ENCODE measurements at regions not wholly inside any gene's neighbourhood (a gene's known extent, or its start where the extent isn't known, plus 50 kb on each side); places are given as distances from the start of the nearest gene placed in this dataset.

- no peak for DNase-seq
These were observed 268.9 kb upstream of the ATP2B1 start for GRCh38 chr12:89977405-89978085.

- DNase-seq: no peak
These were observed 268.2 kb upstream of the ATP2B1 start for GRCh38 chr12:89976866-89977265.

DNA sequence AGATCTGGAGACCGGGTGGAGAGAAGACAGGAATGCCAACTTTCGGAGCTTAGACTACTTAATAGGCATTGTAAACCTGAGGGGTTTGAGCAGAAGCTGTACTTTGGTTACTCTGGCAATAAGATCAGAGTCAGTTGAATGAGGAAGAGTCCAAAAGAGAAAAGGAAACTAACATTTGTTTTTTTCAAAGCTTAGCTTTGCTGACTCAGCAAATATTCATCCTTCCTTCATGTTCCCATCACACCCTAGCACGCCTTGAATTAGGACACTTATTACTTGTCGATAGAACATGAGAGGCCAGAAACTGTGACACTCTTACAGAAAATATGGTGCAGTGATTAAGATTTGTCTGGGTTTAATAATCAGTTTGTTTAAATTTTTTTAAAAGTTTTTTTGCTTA lies 266.9 kb upstream of the ATP2B1 start:
- no peak for DNase-seq

DNA sequence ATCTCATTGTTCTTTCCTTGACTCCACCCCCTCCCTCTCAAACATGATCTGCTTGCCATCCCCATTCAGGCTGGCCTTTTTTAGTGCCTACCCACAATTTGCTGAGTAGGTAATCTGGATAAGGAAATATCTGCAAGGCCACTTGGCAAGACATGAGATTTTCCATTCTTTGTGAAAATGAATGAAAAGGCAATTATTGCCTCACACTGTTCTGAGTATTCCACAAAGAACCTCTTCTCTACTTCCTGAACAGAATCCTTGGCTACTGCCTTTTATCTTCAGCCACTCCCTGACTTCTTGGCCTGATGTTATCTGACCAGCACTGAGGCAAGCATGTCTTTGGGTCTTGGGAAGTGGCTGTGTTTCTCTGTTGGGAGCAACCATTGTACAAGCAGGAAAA lies 263.2 kb upstream of the ATP2B1 start:
- DNase-seq: no peak

DNA sequence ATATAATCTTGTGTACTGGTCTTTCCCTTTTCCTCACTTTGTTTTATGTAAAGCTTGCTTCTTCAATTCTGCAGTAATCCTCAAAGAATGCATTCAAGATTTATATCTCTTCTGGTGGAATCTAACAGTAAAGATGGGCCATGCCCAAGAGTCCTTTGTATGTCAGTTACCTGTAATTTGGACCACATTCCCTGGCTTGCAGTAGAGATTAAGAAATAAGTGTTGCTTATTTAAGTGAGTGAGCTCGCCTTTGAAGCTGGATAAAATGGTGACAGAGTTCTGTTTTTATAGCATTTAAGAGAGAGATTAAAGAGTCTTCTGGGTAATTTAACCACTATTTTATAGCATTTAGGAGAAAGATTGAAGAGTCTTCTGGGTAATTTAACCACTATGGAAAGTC lies 262.1 kb upstream of the ATP2B1 start:
- DNase-seq: no peak

- no peak for DNase-seq
These were observed 260.5 kb upstream of the ATP2B1 start for GRCh38 chr12:89969093-89969492.

GRCh38 chr12:89968151-89968700 lies 259.6 kb upstream of the ATP2B1 start:
- DNase-seq: no peak

DNA sequence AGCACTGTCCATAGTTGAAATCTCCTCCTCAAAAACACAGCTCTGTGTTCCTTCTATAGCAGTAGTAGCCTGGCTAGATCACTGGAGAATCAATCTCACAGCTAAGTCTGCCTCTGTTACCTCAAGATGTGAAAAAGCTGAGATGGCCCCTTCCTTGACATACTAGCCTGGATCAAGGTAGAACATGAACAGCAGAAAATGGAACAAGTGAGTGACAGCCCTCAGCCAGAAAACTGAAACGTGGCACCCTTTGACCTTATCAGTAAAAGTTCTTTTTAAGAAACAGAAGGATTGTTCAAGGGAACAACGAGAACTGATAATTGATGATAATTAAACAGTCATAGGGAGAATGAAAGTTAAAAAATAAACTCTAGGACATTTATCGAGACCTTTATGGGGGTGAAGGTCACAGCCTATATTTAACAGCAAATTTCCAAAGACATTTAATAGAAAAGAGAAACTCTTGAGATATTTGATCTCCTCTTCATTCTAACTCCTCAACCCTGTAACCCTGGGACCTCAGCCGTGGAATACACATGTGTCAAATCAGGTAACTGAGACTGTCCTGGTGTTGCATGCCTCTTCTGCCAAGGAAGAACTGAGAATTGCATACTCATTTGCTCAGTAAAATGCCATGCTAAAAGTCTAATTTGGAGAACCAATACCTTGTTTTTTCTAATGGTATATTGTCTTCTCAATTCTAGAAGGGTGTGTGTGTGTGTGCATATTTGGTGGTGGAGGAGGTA lies 258.0 kb upstream of the ATP2B1 start:
- DNase-seq: no peak

DNA sequence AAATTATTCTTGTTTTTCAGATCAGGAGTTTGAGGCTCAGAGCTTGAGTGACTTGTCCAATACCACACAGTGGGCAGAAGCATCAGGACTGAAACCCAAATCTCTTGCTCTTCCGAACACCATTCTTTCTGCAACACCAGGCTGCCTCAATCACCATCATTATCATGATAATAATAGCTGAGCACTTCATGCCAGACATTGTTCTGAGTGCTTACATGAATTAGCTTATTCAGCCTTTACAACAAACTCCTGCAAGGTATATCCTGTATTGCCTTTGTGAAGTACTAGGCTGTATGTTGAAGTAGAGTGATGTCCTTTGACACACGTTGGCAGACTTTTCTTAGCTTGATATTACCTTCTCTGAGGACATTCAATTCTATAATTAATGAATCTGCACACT lies 257.4 kb upstream of the ATP2B1 start:
- DNase-seq: no peak

- no peak for DNase-seq
These were observed 254.0 kb upstream of the ATP2B1 start for GRCh38 chr12:89962648-89963047.

DNA sequence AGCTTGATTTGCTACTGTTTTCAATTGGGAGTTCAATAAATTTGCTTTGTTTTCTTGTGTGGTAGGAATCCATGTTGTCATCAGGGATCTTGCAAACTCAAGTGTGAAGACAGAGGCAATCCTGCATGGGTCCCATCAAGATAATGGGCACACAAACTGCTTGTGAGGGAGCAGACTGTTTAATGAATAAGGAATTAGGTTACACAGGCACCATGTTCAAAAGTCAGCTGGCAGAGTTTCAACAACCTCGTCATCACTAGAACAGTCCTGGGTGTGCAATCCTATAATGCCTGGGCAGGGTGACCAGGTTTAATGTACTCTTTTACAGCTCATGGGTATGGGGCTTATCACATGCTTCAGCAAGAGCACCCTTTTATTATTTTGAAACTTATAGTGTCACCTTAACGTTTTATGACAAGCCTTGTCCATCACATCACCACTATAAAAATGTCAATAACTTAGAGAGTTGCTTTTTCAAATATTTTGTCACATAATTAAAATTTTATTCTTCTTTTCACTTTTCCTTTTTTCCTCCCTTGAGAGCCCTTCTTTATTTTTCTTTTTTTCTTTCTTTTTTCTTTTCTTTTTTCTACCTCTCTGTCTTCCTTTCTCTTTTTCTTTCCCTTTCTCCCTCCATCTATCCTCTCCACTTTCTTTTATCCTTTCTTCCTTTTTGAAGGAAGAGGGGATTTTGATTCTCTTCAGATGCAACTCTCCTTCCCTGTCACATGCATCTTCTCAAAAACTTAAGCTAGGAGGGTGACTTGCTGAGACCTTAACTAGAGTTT lies 252.2 kb upstream of the ATP2B1 start:
- no peak for DNase-seq

DNA sequence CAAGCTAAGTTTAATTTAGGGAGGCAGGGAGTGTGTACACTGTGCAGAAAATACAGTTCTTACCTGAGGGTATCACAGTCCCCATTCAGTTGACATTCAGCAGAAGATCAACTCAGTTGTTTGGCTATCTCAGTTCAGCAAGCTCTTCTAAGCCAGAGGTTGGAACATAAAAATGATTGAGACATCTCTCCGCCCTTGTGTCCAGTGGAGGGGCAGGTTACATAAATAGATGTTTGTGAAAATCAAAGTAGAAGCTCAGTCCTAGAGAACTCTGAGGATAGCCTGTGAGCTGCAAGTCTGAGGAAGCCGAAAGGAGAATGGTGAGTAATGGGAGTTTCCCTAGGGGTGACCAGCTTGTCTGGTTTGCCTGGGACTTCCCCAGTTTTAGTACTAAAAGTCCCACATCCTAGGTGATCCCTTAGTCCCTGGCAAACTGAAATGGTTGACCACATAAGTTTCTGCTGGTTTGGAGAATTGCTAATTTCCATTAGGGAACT lies 251.4 kb upstream of the ATP2B1 start:
- no peak for DNase-seq

GRCh38 chr12:89959179-89959578 lies 250.5 kb upstream of the ATP2B1 start:
- no peak for DNase-seq

DNA sequence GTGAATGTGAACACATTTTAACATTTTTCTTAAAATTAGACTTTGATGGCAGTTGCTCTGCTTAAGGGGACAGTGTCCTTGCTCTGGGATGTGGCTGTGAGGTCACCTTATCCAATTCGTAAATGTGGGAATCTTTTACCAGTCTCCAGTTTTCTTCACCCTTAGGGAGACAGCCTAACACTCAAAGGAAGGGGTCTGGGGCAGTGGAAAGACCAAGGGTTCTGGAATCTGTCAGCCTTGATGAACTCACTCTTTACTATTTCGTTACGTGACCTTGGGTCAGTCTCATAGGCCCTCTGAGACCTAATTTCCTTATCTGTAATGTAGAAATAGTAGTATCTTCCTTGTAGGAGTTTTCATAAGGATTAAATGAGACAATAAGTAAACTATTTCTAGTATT lies 245.6 kb upstream of the ATP2B1 start:
- DNase-seq: no peak

DNA sequence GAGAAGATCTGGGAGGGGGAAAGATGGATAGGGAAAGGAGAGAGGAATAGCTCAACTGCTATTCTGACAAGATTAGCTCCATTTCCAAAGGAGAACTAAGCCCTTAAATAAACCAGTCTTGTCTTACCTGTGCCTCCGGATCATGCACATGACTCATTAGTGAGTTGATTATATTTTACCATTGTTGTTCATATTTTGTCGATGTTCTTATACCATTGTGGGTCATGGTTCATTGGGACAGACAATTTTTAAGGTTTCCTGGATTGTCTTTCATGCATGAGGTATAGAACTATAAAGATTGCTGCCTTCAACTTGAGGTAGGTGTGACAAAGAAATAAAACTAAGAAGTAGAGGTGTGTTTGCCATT lies 243.0 kb upstream of the ATP2B1 start:
- no peak for DNase-seq

GRCh38 chr12:89951050-89951693 lies 242.5 kb upstream of the ATP2B1 start:
- no peak for DNase-seq

GRCh38 chr12:89950421-89950820 lies 241.8 kb upstream of the ATP2B1 start:
- DNase-seq: no peak

DNA sequence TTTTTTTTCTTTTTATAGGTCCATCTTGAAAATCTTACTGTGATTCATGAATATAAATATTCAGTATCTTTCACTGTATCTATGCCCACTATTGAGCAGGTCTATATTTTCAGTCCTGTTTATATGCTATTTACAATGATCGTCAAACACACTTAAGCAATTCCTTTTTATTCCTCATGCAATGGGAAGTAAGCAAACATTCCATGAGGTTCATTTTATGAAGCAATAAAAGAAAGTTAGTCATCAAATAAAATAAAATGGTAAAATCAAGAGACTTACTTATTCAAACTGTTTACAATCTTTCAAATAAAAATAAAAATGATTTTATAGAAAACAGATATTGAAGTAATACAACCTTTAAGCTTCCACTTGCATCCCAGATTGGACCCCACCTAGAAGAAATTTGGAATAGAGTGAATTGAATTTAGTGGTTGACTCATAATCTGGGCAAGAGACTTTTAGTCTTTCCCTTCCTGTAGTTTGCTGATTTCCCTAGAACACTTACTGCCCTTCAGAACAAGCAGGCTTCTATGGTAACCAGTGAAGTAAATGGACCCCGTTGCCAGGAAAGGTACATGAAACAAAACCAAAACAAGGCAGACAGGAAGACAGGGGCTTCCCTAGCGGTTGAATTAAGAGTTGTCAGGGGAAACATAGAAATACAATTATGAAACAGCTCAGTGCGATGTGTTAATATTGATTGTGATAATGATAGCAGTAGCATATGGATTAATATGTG lies 241.0 kb upstream of the ATP2B1 start:
- DNase-seq: peak; percentile 43

DNA sequence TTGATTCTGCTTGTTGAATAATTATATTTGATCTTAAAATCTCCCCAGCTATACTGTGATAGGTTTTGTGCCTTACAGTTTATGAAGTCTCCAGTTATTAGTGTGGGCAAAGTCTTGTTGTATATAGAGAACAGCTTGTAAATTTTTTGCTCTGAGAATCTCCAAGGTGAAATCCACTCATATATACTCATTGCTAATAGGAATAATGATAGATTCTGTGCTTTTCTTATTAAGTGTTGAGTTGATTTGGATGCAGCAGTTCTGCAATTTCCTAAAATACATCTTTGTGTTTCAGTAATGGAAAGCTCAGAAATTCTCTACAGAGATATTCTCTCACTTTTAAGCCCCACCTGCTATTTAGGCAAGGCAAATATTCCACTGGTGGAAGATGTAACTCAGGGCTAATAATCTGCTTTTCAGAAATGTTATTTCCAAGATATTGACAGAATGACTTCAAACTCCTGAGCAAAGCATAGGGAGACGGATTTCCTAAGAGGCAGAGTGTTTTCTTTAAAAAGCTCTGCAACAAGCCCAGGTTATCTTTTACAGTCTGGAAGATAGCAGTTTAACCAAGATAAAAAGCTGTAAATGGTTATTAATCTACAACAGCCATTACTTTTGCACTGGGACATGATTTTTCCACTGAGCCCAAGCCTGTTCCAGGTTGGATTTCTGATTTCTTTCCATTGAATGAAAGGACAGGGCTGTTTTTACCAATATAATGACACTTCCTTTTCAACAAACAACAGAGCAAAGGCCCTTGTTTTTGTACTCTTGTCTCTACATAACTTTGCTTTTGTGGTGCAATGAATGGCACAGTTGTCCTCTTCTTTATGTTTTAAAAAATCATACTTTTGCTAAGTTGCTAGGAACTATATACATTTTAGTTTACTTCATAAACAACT lies 239.9 kb upstream of the ATP2B1 start:
- no peak for DNase-seq

DNA sequence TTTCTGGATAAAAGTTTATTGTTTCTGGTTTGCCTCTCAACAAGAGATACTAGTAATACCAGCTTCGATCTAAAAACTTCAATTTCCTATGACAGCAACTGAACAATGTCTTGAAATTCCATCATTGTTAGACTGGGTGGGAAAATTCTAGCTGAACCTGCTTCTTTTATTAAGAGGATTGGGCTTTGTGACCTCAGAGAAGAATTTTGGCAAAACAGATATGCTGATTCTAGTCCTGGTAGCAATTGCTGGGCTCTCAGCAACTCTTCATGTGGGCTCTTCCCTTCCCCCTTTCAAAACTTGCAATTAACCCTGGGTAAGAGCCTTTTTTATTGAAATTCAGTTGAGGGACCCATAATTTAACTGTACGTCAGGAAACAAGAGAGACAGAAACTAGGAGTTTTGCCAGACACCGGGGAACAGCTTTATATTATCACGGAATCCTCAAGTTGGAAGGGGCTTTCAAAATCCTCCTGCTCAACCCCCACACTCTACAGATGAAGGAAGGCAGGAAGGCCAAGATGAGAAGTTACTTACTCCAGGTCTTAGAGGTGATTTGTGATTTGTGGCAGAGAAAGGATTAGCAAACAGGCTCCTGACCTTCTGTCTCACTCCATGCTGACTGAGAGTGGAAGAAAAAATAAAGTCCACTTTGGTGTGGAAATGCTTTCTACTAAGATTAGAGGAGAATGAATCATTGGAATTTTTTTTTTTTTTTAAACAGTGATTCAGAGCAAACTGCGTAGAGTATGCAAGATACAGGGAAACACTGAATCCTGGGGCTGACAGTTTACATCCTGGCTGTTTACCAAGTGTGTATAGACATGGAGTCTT lies 239.0 kb upstream of the ATP2B1 start:
- DNase-seq: peak; percentile 38
